ENCODE measurements at regions not wholly inside any gene's neighbourhood (a gene's known extent, or its start where the extent isn't known, plus 50 kb on each side); places are given as distances from the start of the nearest gene placed in this dataset.
"Not testable (repeated sequence)": the region's sequence is repeated elsewhere in the genome, so short reads cannot be mapped to it uniquely, and the experiment has no call there.

- not testable (repeated sequence) for H3K4me1 ChIP-seq (ENCODE audit: insufficient read depth, low read length); H3K9ac ChIP-seq (ENCODE audit: low read depth, low read length); H3K9me3 ChIP-seq (ENCODE audit: control insufficient read depth, insufficient read depth, low read length); H3K36me3 ChIP-seq (ENCODE audit: insufficient read depth, low read length)
Measured at GRCh38 chr2:111529022-111529421, 355.0 kb downstream of the ANAPC1 start.

GRCh38 chr2:111530239-111530965 lies 353.6 kb downstream of the ANAPC1 start:
- not testable (repeated sequence) for H3K9me3 ChIP-seq (ENCODE audit: control insufficient read depth, insufficient read depth, low read length); H3K9ac ChIP-seq (ENCODE audit: low read depth, low read length); H3K36me3 ChIP-seq (ENCODE audit: insufficient read depth, low read length); H3K4me1 ChIP-seq (ENCODE audit: insufficient read depth, low read length)

- not testable (repeated sequence) for H3K9ac ChIP-seq (ENCODE audit: low read depth, low read length); H3K9me3 ChIP-seq (ENCODE audit: control insufficient read depth, insufficient read depth, low read length); H3K4me1 ChIP-seq (ENCODE audit: insufficient read depth, low read length); H3K36me3 ChIP-seq (ENCODE audit: insufficient read depth, low read length)
Measured at GRCh38 chr2:111532682-111533556, 351.1 kb downstream of the ANAPC1 start.

GRCh38 chr2:111533557-111534247 lies 350.3 kb downstream of the ANAPC1 start:
- not testable (repeated sequence) for H3K4me1 ChIP-seq (ENCODE audit: insufficient read depth, low read length); H3K36me3 ChIP-seq (ENCODE audit: insufficient read depth, low read length); H3K9me3 ChIP-seq (ENCODE audit: control insufficient read depth, insufficient read depth, low read length); H3K9ac ChIP-seq (ENCODE audit: low read depth, low read length)

GRCh38 chr2:111534910-111535352 lies 349.1 kb downstream of the ANAPC1 start:
- Histone ChIP-seq H3K9ac (ENCODE audit: low read depth, low read length) (no peak overlapping the region), H3K9me3 (ENCODE audit: control insufficient read depth, insufficient read depth, low read length) (no peaks in the 10 kb centered on the region), H3K36me3 (ENCODE audit: insufficient read depth, low read length) (no peaks in the 10 kb centered on the region), H3K4me1 (ENCODE audit: insufficient read depth, low read length) (peaks cover 9% of the 10 kb centered on the region)

- H3K9me3 ChIP-seq (ENCODE audit: control insufficient read depth, insufficient read depth, low read length) = no peaks in the 10 kb centered on the region
- H3K9ac ChIP-seq (ENCODE audit: low read depth, low read length) = no peak overlapping the region
Measured at GRCh38 chr2:111535404-111535803, 348.6 kb downstream of the ANAPC1 start.

GRCh38 chr2:111537078-111537655 lies 346.8 kb downstream of the ANAPC1 start:
- peaks cover 9% of the 10 kb centered on the region for H3K4me1 ChIP-seq (ENCODE audit: insufficient read depth, low read length)
- H3K9me3 ChIP-seq (ENCODE audit: control insufficient read depth, insufficient read depth, low read length) = no peaks in the 10 kb centered on the region
- H3K36me3 ChIP-seq (ENCODE audit: insufficient read depth, low read length) = no peaks in the 10 kb centered on the region
- H3K9ac ChIP-seq (ENCODE audit: low read depth, low read length) = no peak overlapping the region

More at GRCh38 chr2:111535404-111535803, 348.6 kb downstream of the ANAPC1 start:
- Histone ChIP-seq H3K36me3 (ENCODE audit: insufficient read depth, low read length) (no peaks in the 10 kb centered on the region), H3K4me1 (ENCODE audit: insufficient read depth, low read length) (peaks cover 9% of the 10 kb centered on the region)

GRCh38 chr2:111539991-111540390 lies 344.0 kb downstream of the ANAPC1 start:
- not testable (repeated sequence) for H3K36me3 ChIP-seq (ENCODE audit: insufficient read depth, low read length); H3K9ac ChIP-seq (ENCODE audit: low read depth, low read length); H3K9me3 ChIP-seq (ENCODE audit: control insufficient read depth, insufficient read depth, low read length); H3K4me1 ChIP-seq (ENCODE audit: insufficient read depth, low read length)

- not testable (repeated sequence) for H3K9me3 ChIP-seq (ENCODE audit: control insufficient read depth, insufficient read depth, low read length)
Measured at GRCh38 chr2:111542120-111542774, 341.7 kb downstream of the ANAPC1 start.

GRCh38 chr2:111544006-111544405 lies 340.0 kb downstream of the ANAPC1 start:
- H3K36me3 ChIP-seq (ENCODE audit: insufficient read depth, low read length) = not testable (repeated sequence)

More at GRCh38 chr2:111542120-111542774, 341.7 kb downstream of the ANAPC1 start:
- not testable (repeated sequence) for H3K4me1 ChIP-seq (ENCODE audit: insufficient read depth, low read length); H3K9ac ChIP-seq (ENCODE audit: low read depth, low read length); H3K36me3 ChIP-seq (ENCODE audit: insufficient read depth, low read length)

GRCh38 chr2:111545723-111546431 lies 338.1 kb downstream of the ANAPC1 start:
- not testable (repeated sequence) for H3K4me1 ChIP-seq (ENCODE audit: insufficient read depth, low read length); H3K36me3 ChIP-seq (ENCODE audit: insufficient read depth, low read length); H3K9ac ChIP-seq (ENCODE audit: low read depth, low read length); H3K9me3 ChIP-seq (ENCODE audit: control insufficient read depth, insufficient read depth, low read length)

More at GRCh38 chr2:111544006-111544405, 340.0 kb downstream of the ANAPC1 start:
- H3K9me3 ChIP-seq (ENCODE audit: control insufficient read depth, insufficient read depth, low read length); H3K4me1 ChIP-seq (ENCODE audit: insufficient read depth, low read length); H3K9ac ChIP-seq (ENCODE audit: low read depth, low read length): not testable (repeated sequence)

GRCh38 chr2:111546578-111546977 lies 337.4 kb downstream of the ANAPC1 start:
- H3K9ac ChIP-seq (ENCODE audit: low read depth, low read length); H3K4me1 ChIP-seq (ENCODE audit: insufficient read depth, low read length); H3K9me3 ChIP-seq (ENCODE audit: control insufficient read depth, insufficient read depth, low read length); H3K36me3 ChIP-seq (ENCODE audit: insufficient read depth, low read length): not testable (repeated sequence)

GRCh38 chr2:111549174-111549573 lies 334.8 kb downstream of the ANAPC1 start:
- not testable (repeated sequence) for H3K4me1 ChIP-seq (ENCODE audit: insufficient read depth, low read length); H3K9me3 ChIP-seq (ENCODE audit: control insufficient read depth, insufficient read depth, low read length); H3K36me3 ChIP-seq (ENCODE audit: insufficient read depth, low read length); H3K9ac ChIP-seq (ENCODE audit: low read depth, low read length)

All from ES-I3 (cell line).